HepG2 (cell line): ENCODE measurements at regions not wholly inside any gene's neighbourhood (a gene's known extent, or its start where the extent isn't known, plus 50 kb on each side); places are given as distances from the start of the nearest gene placed in this dataset.

Experiments used
- ATAC-seq: fragments of 200-7000 bp; cut with Tn5 transposase; 3 replicates; pipeline ENCODE4 v1.9.1; 2020; ENCODE audit warnings: mild to moderate bottlenecking, moderate library complexity
- BruUV-seq: library from RNA; stranded (reverse); fragments of 400-500 nt; replicated peaks from 2 replicates; lab custom pipeline; 2021; lab: Mats Ljungman, UMichigan
- CTCF ChIA-PET: fragments of 300-600 bp; formaldehyde crosslinking; extraction: SDS; loops from one replicate; lab custom pipeline; 2021; ENCODE audit warnings: low total read pairs, inconsistent platforms, low intra/inter-chr PET ratio; lab: Yijun Ruan, JAX
- POLR2A ChIA-PET: fragments of 350-600 bp; sonication (Branson Sonifier 250); formaldehyde crosslinking; loops from one replicate; lab custom pipeline; 2020; ENCODE audit warnings: antibody characterized with exemption, inconsistent platforms; lab: Yijun Ruan, JAX
- DNase-seq: peaks from one replicate; pipeline ENCODE4 v3.0.0-alpha.2; 2015; ENCODE audit warnings: low spot score
- FAIRE-seq: peaks from 3 replicates; lab custom pipeline; 2011; peaks lifted over from hg19 to GRCh38; lab: Jason Lieb, UNC
- H2AFZ ChIP-seq: one replicate; pipeline ENCODE4 v1.6.1; 2011; ENCODE audit warnings: low read length, inconsistent platforms
- H3K27ac ChIP-seq: fragments of 300-600 bp; 3 replicates; pipeline ENCODE4 v1.8.0; 2011; ENCODE audit warnings: mixed run types, mild to moderate bottlenecking, mixed read lengths, low read length, inconsistent platforms; ENCODE audit not compliant: insufficient read depth; ENCODE audit errors: extremely low read length
- H3K27me3 ChIP-seq, 2 experiments: fragments of 200-600 bp in 1 of 2; 2 replicates in 1 of 2; 3 replicates in 1 of 2; pipeline versions ENCODE4 v1.6.0 to v1.8.0; 2011; ENCODE audit warnings: low read length in 2 of 2, mild to moderate bottlenecking in 2 of 2, moderate library complexity in 2 of 2, inconsistent platforms in 1 of 2; ENCODE audit not compliant: insufficient read depth in 2 of 2, control insufficient read depth in 1 of 2
- H3K36me3 ChIP-seq, 2 experiments: fragments of 200-600 bp in 1 of 2; replicated peaks in 1 of 2; 2 replicates in 1 of 2; 3 replicates in 1 of 2; pipeline versions ENCODE4 v1.5.1 to v1.8.0; 2011; ENCODE audit warnings: low read length in 2 of 2, inconsistent platforms in 1 of 2; ENCODE audit not compliant: insufficient read depth in 2 of 2, control insufficient read depth in 1 of 2
- H3K4me1 ChIP-seq: 2 replicates; pipeline ENCODE4 v1.5.1; 2012; ENCODE audit warnings: low read length, inconsistent platforms; ENCODE audit not compliant: insufficient read depth
- H3K4me2 ChIP-seq: 2 replicates; pipeline ENCODE4 v1.6.0; 2011; ENCODE audit warnings: low read depth, low read length, inconsistent platforms
- H3K4me3 ChIP-seq, 3 experiments: fragments of 200-600 bp in 1 of 3; sonication (generic), shearing (Covaris generic) in 1 of 3; replicated peaks in 1 of 3; 2 replicates each; pipeline ENCODE4 v1.5.1; 2011 to 2016; ENCODE audit warnings: low read length in 3 of 3, inconsistent platforms in 2 of 3, low read depth in 2 of 3, mild to moderate bottlenecking in 2 of 3, control low read depth in 1 of 3, mixed read lengths in 1 of 3; ENCODE audit not compliant: insufficient read depth in 1 of 3
- H3K79me2 ChIP-seq: one replicate; pipeline ENCODE4 v1.6.1; 2011; ENCODE audit warnings: low read length, inconsistent platforms; ENCODE audit not compliant: insufficient read depth
- H3K9ac ChIP-seq: 2 replicates; pipeline ENCODE4 v1.6.0; 2011; ENCODE audit warnings: mild to moderate bottlenecking, low read depth, low read length, inconsistent platforms; ENCODE audit not compliant: insufficient read depth
- H3K9me3 ChIP-seq: 2 replicates; pipeline ENCODE4 v1.5.1; 2012; ENCODE audit warnings: mild to moderate bottlenecking, low read length
- H4K20me1 ChIP-seq: 2 replicates; pipeline ENCODE4 v1.6.0; 2011; ENCODE audit warnings: inconsistent platforms, mild to moderate bottlenecking, low read length, moderate library complexity; ENCODE audit not compliant: insufficient read depth
- FOXK1 ChIP-seq: sonication (generic); formaldehyde crosslinking; IDR thresholded peaks from 2 replicates; pipeline ENCODE4 v1.4.0; 2020; ENCODE audit warnings: low read depth, missing genetic modification reagents, borderline replicate concordance
- FOXP1 ChIP-seq, 2 experiments: fragments of 450-650 bp in 1 of 2; IDR thresholded peaks; 2 replicates each; pipeline ENCODE4 v1.6.1; 2017 to 2018; ENCODE audit warnings: antibody characterized with exemption in 1 of 2
- KLF16 ChIP-seq, 2 experiments: sonication (generic) in 1 of 2; formaldehyde crosslinking in 1 of 2; IDR thresholded peaks; 2 replicates each; pipeline versions ENCODE4 v1.6.1 to v1.8.0; 2016 to 2023; ENCODE audit warnings: missing genetic modification reagents in 2 of 2, missing compliant biosample characterization in 1 of 2
- PATZ1 ChIP-seq: sonication (generic); formaldehyde crosslinking; IDR thresholded peaks from 2 replicates; pipeline ENCODE4 v1.4.0; 2020; ENCODE audit warnings: missing genetic modification reagents
- PHF21A ChIP-seq: sonication (generic); formaldehyde crosslinking; IDR thresholded peaks from 2 replicates; pipeline ENCODE4 v1.5.0; 2020; ENCODE audit warnings: mild to moderate bottlenecking, missing genetic modification reagents
- PRDM15 ChIP-seq: sonication (generic); formaldehyde crosslinking; IDR thresholded peaks from 2 replicates; pipeline ENCODE4 v1.4.0; 2020; ENCODE audit warnings: missing genetic modification reagents
- RBM22 ChIP-seq: fragments of 200-400 bp; formaldehyde crosslinking; optimal IDR thresholded peaks from 2 replicates; pipeline ENCODE3; 2017; ENCODE audit warnings: mild to moderate bottlenecking, low read length, moderate library complexity
- ZFX ChIP-seq: sonication (generic); formaldehyde crosslinking; IDR thresholded peaks from 2 replicates; pipeline ENCODE4 v1.4.0; 2020; ENCODE audit warnings: mild to moderate bottlenecking, low read depth, missing genetic modification reagents, moderate library complexity
- ZNF142 ChIP-seq: sonication (generic); formaldehyde crosslinking; IDR thresholded peaks from 2 replicates; pipeline ENCODE4 v1.4.0; 2020; ENCODE audit warnings: missing genetic modification reagents
- ZNF264 ChIP-seq: sonication (generic); formaldehyde crosslinking; IDR thresholded peaks from 2 replicates; pipeline ENCODE4 v1.4.0; 2020; ENCODE audit warnings: missing genetic modification reagents
- ZNF296 ChIP-seq: sonication (generic); formaldehyde crosslinking; conservative IDR thresholded peaks from 2 replicates; pipeline ENCODE4 v1.5.0; 2020; ENCODE audit warnings: mild to moderate bottlenecking, missing genetic modification reagents
- ZSCAN30 ChIP-seq: sonication (generic); formaldehyde crosslinking; IDR thresholded peaks from 2 replicates; pipeline ENCODE4 v1.5.0; 2020; ENCODE audit warnings: mild to moderate bottlenecking, missing genetic modification reagents
- WGBS: methylation state at CpG from one replicate; pipeline ENCODE4 v1.1.6; 2017; ENCODE audit warnings: low lambda C conversion rate; 5-methylcytosine and 5-hydroxymethylcytosine counted together
- in situ Hi-C: cut with HindIII; loops from 2 replicates; pipeline ENCODE4 v1.10.0; 2017; ENCODE audit warnings: low pct_unique_long_range_greater_than_20kb; ENCODE audit not compliant: extremely low pct_ligation_motif_present
- intact Hi-C: fragments of 100-400 bp; cut with micrococcal nuclease; formaldehyde crosslinking; loops from one replicate; pipeline ENCODE4 v1.10.0; 2022; ENCODE audit not compliant: unreplicated experiment

GRCh38 chr7:101723835-101724234, 93.6 kb upstream of the CUX1 start:
- Histone ChIP-seq H3K4me1 (peaks cover 16% of the 10 kb centered on the region), H2AFZ (no peak overlapping the region), H3K4me2 (no peak overlapping the region), H4K20me1 (no peaks in the 10 kb centered on the region), H3K79me2 (no peaks in the 10 kb centered on the region), H3K9ac (no peak overlapping the region), H3K27me3 (peaks cover 0 to 9% of the 10 kb centered on the region in 2 experiments; a peak in 3 of 5 replicates), H3K27ac (no peak overlapping the region), H3K4me3 (no peak overlapping the region), H3K36me3 (no peaks in the 10 kb centered on the region), H3K9me3 (no peaks in the 10 kb centered on the region)
- in situ Hi-C loops (no loop called here), intact Hi-C loops (no loop called here)
- no peak for ATAC-seq
- WGBS: 43% methylated on average over 1 of the region's 1 CpG
- BruUV-seq: no TSS peak
- no peak for FAIRE-seq
- POLR2A ChIA-PET: no interaction called here
- CTCF ChIA-PET: no interaction called here
- DNase-seq: no peak
- TF ChIP-seq PRDM15 (no peak), RBM22 (no peak), ZSCAN30 (CRISPR knock-in tag) (no peak), ZNF296 (CRISPR knock-in tag) (no peak), FOXK1 (CRISPR knock-in tag) (no peak), ZNF142 (CRISPR knock-in tag) (no peak), KLF16 (CRISPR knock-in tag; IDR thresholded peaks at IDR 0.05) (no peak), PATZ1 (CRISPR knock-in tag) (no peak), FOXP1 (IDR thresholded peaks at IDR 0.05) (no peak), FOXP1 (CRISPR knock-in tag; IDR thresholded peaks at IDR 0.05) (no peak), ZFX (CRISPR knock-in tag) (no peak), PHF21A (no peak), ZNF264 (CRISPR knock-in tag) (no peak)
- TF ChIP-seq, all 625 proteins: peak for 0
